GM19467 (cell line): ENCODE measurements at regions not wholly inside any gene's neighbourhood (a gene's known extent, or its start where the extent isn't known, plus 50 kb on each side); places are given as distances from the start of the nearest gene placed in this dataset.
"Not testable (repeated sequence)": the region's sequence is repeated elsewhere in the genome, so short reads cannot be mapped to it uniquely, and the experiment has no call there.

Source experiments
- ATAC-seq: cut with Tn5 transposase; IDR thresholded peaks from one replicate; pipeline ENCODE4 v1.9.1; 2021; ENCODE audit warnings: mild to moderate bottlenecking, moderate library complexity; ENCODE audit not compliant: unreplicated experiment

- ATAC-seq, result no peak
Observed at GRCh38 chr10:21463436-21463835, 62.0 kb downstream of the SKIDA1 start.

GRCh38 chr10:21458126-21458871, 67.2 kb downstream of the SKIDA1 start:
- ATAC-seq, result no peak

GRCh38 chr10:21456160-21456559, 69.3 kb downstream of the SKIDA1 start:
- no peak for ATAC-seq

- ATAC-seq, result no peak
Observed at GRCh38 chr10:21452203-21452602, 73.3 kb downstream of the SKIDA1 start.

- ATAC-seq, result peak; percentile 86
Observed at GRCh38 chr10:21449288-21449966, 76.1 kb downstream of the SKIDA1 start.

- no peak for ATAC-seq
Observed at GRCh38 chr10:21445163-21445562, 80.3 kb downstream of the SKIDA1 start.

GRCh38 chr10:21441625-21442024, 83.9 kb downstream of the SKIDA1 start:
- no peak for ATAC-seq

- not testable (repeated sequence) for ATAC-seq
Observed at GRCh38 chr10:21438914-21439313, 86.6 kb downstream of the SKIDA1 start.

GRCh38 chr10:21437770-21438382, 87.6 kb downstream of the SKIDA1 start:
- no peak for ATAC-seq

GRCh38 chr10:21432266-21432665, 93.2 kb downstream of the SKIDA1 start:
- ATAC-seq, result no peak

GRCh38 chr10:21431799-21432198, 93.7 kb downstream of the SKIDA1 start:
- no peak for ATAC-seq

- ATAC-seq, result no peak
Observed at GRCh38 chr10:21427804-21428481, 97.5 kb downstream of the SKIDA1 start.

- ATAC-seq, result no peak
Observed at GRCh38 chr10:21424459-21424861, 101.0 kb downstream of the SKIDA1 start.

GRCh38 chr10:21423850-21424249, 101.6 kb downstream of the SKIDA1 start:
- ATAC-seq, result no peak

- ATAC-seq, result no peak
Observed at GRCh38 chr10:21423338-21423737, 102.1 kb downstream of the SKIDA1 start.

GRCh38 chr10:21421794-21422193, 103.7 kb downstream of the SKIDA1 start:
- ATAC-seq, result no peak

GRCh38 chr10:21421016-21421415, 104.5 kb downstream of the SKIDA1 start:
- no peak for ATAC-seq

- ATAC-seq, result not testable (repeated sequence)
Observed at GRCh38 chr10:21418981-21419576, 106.4 kb downstream of the SKIDA1 start.

GRCh38 chr10:21417172-21417712, 108.2 kb downstream of the SKIDA1 start:
- ATAC-seq, result no peak

GRCh38 chr10:21413680-21414079, 111.8 kb downstream of the SKIDA1 start:
- ATAC-seq, result no peak

GRCh38 chr10:21413268-21413667, 112.2 kb downstream of the SKIDA1 start:
- no peak for ATAC-seq
